ENCODE measurements at regions not wholly inside any gene's neighbourhood (a gene's known extent, or its start where the extent isn't known, plus 50 kb on each side); places are given as distances from the start of the nearest gene placed in this dataset.

- TF ChIP-seq CTCF (IDR thresholded peaks at IDR 0.05), result peak in 1 of 6 experiments; percentile 19
- TF ChIP-seq POLR2A (IDR thresholded peaks at IDR 0.05), result no peak
- no peak for DNase-seq
Observed at GRCh38 chr2:81894451-81894990, 1590.0 kb upstream of the LRRTM1 start.

GRCh38 chr2:81876624-81877023, 1572.1 kb upstream of the LRRTM1 start:
- Histone ChIP-seq H3K4me3 (no peak overlapping the region), H3K27me3 (no peaks in the 10 kb centered on the region), H3K9me3 (no peaks in the 10 kb centered on the region), H3K36me3 (no peaks in the 10 kb centered on the region), H3K27ac (no peak overlapping the region), H3K4me1 (no peaks in the 10 kb centered on the region)
- DNase-seq, result no peak
- TF ChIP-seq POLR2A (IDR thresholded peaks at IDR 0.05) (no peak), CTCF (IDR thresholded peaks at IDR 0.05) (no peak)

More at GRCh38 chr2:81894451-81894990, 1590.0 kb upstream of the LRRTM1 start:
- H3K27me3 ChIP-seq, result no peaks in the 10 kb centered on the region
- no peaks in the 10 kb centered on the region for H3K36me3 ChIP-seq
- H3K4me3 ChIP-seq, result no peak overlapping the region
- H3K27ac ChIP-seq, result no peak overlapping the region
- no peaks in the 10 kb centered on the region for H3K9me3 ChIP-seq
- H3K4me1 ChIP-seq, result no peaks in the 10 kb centered on the region

- TF ChIP-seq CTCF (IDR thresholded peaks at IDR 0.05) (no peak), POLR2A (IDR thresholded peaks at IDR 0.05) (no peak)
- no peak for DNase-seq
- H3K4me1 ChIP-seq, result no peaks in the 10 kb centered on the region
Observed at GRCh38 chr2:81872006-81872405, 1567.5 kb upstream of the LRRTM1 start.

GRCh38 chr2:81870119-81870518, 1565.6 kb upstream of the LRRTM1 start:
- DNase-seq, result no peak
- no peak for TF ChIP-seq CTCF (IDR thresholded peaks at IDR 0.05)
- no peak for TF ChIP-seq POLR2A (IDR thresholded peaks at IDR 0.05)

More at GRCh38 chr2:81872006-81872405, 1567.5 kb upstream of the LRRTM1 start:
- no peaks in the 10 kb centered on the region for H3K9me3 ChIP-seq
- H3K4me3 ChIP-seq, result no peak overlapping the region
- no peaks in the 10 kb centered on the region for H3K36me3 ChIP-seq
- H3K27me3 ChIP-seq, result no peaks in the 10 kb centered on the region
- no peak overlapping the region for H3K27ac ChIP-seq

GRCh38 chr2:81858998-81859397, 1554.4 kb upstream of the LRRTM1 start:
- no peak for DNase-seq
- Histone ChIP-seq H3K9me3 (no peaks in the 10 kb centered on the region), H3K4me3 (no peak overlapping the region), H3K4me1 (no peaks in the 10 kb centered on the region), H3K36me3 (no peaks in the 10 kb centered on the region), H3K27ac (no peak overlapping the region), H3K27me3 (no peaks in the 10 kb centered on the region)
- TF ChIP-seq CTCF (IDR thresholded peaks at IDR 0.05), result no peak
- TF ChIP-seq POLR2A (IDR thresholded peaks at IDR 0.05), result no peak

More at GRCh38 chr2:81870119-81870518, 1565.6 kb upstream of the LRRTM1 start:
- Histone ChIP-seq H3K36me3 (no peaks in the 10 kb centered on the region), H3K4me3 (no peak overlapping the region), H3K4me1 (no peaks in the 10 kb centered on the region), H3K27ac (no peak overlapping the region), H3K27me3 (no peaks in the 10 kb centered on the region), H3K9me3 (no peaks in the 10 kb centered on the region)

- no peak overlapping the region for H3K4me3 ChIP-seq
Observed at GRCh38 chr2:81853341-81853740, 1548.8 kb upstream of the LRRTM1 start.

More at GRCh38 chr2:81853341-81853740, 1548.8 kb upstream of the LRRTM1 start:
- TF ChIP-seq POLR2A (IDR thresholded peaks at IDR 0.05) (no peak), CTCF (IDR thresholded peaks at IDR 0.05) (no peak)
- H3K4me1 ChIP-seq, result no peaks in the 10 kb centered on the region
- DNase-seq, result no peak
- H3K9me3 ChIP-seq, result no peaks in the 10 kb centered on the region
- no peaks in the 10 kb centered on the region for H3K36me3 ChIP-seq
- H3K27ac ChIP-seq, result no peak overlapping the region
- no peaks in the 10 kb centered on the region for H3K27me3 ChIP-seq
